ENCODE measurements at regions not wholly inside any gene's neighbourhood (a gene's known extent, or its start where the extent isn't known, plus 50 kb on each side); places are given as distances from the start of the nearest gene placed in this dataset.

DNA sequence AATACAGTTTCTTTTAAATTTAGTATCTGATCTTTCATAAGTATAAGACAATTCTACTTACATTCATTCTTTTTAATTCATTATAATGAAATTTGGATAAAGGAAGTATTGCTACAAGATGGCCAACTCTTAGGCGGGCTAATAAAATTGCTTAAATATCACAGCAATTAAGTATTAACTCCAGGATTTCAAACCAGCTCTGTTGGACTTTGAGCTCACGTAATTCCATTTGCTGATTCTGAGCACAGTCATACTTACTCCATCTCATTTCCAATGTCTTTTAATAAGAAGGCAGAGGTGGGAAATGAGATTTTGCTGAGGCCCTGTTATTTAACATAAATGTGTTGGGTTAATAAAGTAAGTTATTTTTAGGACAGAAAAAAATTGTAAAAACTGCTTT is 748.1 kb downstream of the KCNA4 start:
- TF ChIP-seq, protein P1, sequence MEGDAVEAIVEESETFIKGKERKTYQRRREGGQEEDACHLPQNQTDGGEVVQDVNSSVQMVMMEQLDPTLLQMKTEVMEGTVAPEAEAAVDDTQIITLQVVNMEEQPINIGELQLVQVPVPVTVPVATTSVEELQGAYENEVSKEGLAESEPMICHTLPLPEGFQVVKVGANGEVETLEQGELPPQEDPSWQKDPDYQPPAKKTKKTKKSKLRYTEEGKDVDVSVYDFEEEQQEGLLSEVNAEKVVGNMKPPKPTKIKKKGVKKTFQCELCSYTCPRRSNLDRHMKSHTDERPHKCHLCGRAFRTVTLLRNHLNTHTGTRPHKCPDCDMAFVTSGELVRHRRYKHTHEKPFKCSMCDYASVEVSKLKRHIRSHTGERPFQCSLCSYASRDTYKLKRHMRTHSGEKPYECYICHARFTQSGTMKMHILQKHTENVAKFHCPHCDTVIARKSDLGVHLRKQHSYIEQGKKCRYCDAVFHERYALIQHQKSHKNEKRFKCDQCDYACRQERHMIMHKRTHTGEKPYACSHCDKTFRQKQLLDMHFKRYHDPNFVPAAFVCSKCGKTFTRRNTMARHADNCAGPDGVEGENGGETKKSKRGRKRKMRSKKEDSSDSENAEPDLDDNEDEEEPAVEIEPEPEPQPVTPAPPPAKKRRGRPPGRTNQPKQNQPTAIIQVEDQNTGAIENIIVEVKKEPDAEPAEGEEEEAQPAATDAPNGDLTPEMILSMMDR (conservative IDR thresholded peaks at IDR 0.05): no peak
- H3K27ac ChIP-seq: no peak overlapping the region

GRCh38 chr11:29265792-29266191 is 751.0 kb downstream of the KCNA4 start:
- TF ChIP-seq, protein P1 (conservative IDR thresholded peaks at IDR 0.05): no peak

GRCh38 chr11:29265381-29265780 is 751.4 kb downstream of the KCNA4 start:
- TF ChIP-seq, protein P1 (conservative IDR thresholded peaks at IDR 0.05): no peak
- no peak overlapping the region for H3K27ac ChIP-seq

More at GRCh38 chr11:29265792-29266191, 751.0 kb downstream of the KCNA4 start:
- H3K27ac ChIP-seq: no peak overlapping the region

DNA sequence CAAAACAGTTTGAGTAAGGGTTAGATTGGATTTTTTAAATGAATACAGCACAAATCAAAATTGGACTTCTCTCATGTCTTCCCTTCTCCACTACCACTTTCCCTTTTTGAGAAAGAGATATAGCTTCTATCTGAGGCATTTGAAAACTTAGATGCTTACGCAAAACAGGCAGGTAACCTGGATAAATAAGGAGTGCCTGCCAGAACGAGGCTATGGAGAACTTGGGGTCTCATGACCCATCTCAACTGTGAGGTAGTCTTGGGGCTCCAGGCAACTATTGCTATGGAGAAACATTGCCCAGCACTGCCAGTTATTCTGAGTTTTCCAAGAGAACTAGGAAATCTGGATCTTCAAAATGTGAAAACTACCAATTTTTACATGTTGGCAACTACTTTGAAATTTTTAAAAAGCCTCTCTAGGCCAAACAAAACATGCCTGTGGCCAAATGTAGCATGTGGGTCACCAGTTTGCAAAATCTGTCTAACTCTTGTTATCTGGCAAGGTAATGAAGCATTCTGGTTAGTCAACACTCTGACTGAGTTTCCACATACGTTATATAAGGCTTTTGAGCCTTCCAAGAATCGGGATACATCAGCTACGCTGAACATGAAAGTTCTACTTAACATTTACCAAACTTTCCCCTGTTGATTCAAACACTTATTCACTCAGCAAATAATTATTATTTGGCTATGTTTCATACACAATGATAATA is 752.7 kb downstream of the KCNA4 start:
- TF ChIP-seq, protein P1 (conservative IDR thresholded peaks at IDR 0.05): no peak

DNA sequence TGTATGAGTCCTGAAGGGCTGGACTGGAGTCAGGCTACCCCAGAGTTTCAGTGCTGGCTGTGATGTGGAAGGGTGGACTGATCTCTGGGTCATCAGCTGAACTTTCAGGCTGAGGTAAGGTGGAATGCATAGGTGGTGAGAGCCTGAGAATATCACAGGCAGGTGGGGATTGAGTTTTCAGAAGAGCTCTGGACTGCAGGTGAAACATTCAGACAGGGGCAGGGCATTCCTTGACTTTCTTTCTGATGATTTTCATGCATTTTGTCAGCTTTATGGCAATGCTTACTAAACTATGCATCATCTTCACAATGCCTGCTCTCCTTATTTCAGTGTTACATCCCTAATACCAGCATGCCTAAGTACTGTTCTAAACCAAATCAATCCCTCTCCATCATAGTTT is 755.0 kb downstream of the KCNA4 start:
- H3K27ac ChIP-seq: no peak overlapping the region

More for the DNA sequence above, 752.7 kb downstream of the KCNA4 start:
- no peak overlapping the region for H3K27ac ChIP-seq

DNA sequence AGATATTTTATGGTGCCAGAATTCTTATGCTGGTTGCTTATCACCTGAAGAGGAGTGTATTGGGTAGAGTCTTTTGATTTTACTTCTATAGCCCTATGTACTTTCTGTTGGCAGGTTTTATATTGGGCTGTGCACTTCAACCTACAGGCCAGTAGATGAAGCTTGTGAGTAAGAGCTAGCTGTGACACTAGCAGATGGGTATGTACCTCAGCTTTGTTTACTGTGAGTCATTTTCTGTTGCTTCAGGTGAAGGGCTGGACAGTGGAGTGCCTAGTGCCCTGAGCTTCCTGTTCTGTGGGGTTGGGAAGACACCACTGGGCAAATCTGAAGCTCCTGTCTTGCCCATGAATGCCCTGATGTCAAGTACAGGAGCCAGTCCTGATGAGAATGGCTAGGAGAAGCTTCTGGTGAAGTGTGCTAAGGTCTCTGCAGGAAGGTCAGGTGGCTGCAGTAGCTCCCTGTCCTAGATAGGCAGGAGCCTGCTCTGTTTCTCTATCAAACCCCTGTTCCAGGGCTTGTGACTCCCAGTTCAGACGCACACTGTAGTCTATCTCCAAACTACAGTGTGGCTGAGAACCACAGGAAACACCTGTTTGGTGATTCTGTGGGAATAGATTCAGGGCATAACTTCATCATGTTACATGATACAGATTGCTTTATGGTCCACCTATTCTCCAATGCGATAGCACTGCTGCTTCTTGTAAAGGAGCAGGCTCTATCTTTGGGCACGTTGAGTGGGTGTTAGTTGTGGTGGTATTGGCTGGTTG is 755.7 kb downstream of the KCNA4 start:
- H3K27ac ChIP-seq: no peak overlapping the region
- TF ChIP-seq, protein P1 (conservative IDR thresholded peaks at IDR 0.05): no peak

More for the DNA sequence above, 755.0 kb downstream of the KCNA4 start:
- TF ChIP-seq, protein P1 (conservative IDR thresholded peaks at IDR 0.05): no peak

GRCh38 chr11:29258411-29258810 is 758.4 kb downstream of the KCNA4 start:
- TF ChIP-seq, protein P1 (conservative IDR thresholded peaks at IDR 0.05): no peak
- no peak overlapping the region for H3K27ac ChIP-seq
